ENCODE measurements at regions not wholly inside any gene's neighbourhood (a gene's known extent, or its start where the extent isn't known, plus 50 kb on each side); places are given as distances from the start of the nearest gene placed in this dataset.

DNA sequence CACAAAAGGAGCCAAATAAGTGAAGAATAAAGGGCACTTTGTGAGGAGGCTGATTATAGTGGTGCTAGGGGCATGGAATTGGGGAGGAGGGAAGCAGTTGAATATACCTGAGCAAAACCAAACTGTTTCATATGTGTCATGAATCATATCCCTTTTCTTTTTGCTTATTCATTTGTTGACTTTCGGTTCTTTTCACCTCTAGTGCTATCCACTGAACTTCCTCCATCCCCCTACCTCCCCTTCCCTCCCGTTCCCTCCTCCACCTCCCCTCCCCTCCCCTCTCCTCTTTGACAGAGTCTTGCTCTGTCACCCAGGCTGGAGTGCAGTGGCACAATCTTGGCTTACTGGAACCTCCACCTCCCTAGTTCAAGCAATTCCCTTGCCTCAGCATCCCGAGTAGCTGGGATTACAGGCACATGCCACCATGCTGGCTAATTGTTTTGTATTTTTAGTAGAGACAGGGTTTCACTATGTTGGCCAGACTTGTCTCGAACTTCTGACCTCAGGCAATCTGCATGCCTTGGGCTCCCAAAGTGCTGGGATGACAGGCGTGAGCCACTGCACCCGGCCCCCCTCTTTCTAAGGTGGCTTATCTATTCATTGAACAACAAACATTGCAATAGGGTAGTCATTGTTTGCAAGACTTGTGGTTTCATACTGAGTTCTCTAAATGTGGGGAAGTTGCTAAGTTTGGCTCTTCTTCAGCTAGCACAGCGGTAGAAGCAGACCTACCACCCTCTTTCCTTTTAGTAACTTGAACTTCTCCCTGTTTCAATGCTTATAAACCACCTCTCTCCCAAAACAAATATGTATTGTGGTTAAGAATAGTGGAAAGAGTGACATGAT, 150.4 kb upstream of the PRPS1L1 start (continued):
- TF ChIP-seq MTA2 (IDR thresholded peaks at IDR 0.05; ENCODE audit: low read depth) (peak; percentile 19; the same call in 1 of the 2 replicates), RCOR1 (conservative IDR thresholded peaks at IDR 0.05; ENCODE audit: low read depth, low read length) (no peak), TCF12 (IDR thresholded peaks at IDR 0.05; ENCODE audit: low read depth, low read length) (no peak), BCL11A (IDR thresholded peaks at IDR 0.05; ENCODE audit: low read depth, low read length) (0 out of 2 replicates have a peak, but pooled peaks have one; percentile 50), IKZF2 (IDR thresholded peaks at IDR 0.05) (peak in 1 of 2 experiments; percentile 35; a peak in 2 of 4 replicates), PAX5 (IDR thresholded peaks at IDR 0.05; ENCODE audit: borderline replicate concordance, low read depth, low read length) (peak; percentile 39; the same call in 1 of the 2 replicates), BHLHE40 (IDR thresholded peaks at IDR 0.05; ENCODE audit: borderline replicate concordance in 1 of 2, low read depth in 2 of 2, low read length in 1 of 2) (0 out of 4 replicates have a peak, but pooled peaks of 1 of the 2 experiments have one; percentile 28), CBFB (IDR thresholded peaks at IDR 0.05; ENCODE audit: low read depth) (0 out of 2 replicates have a peak, but pooled peaks have one; percentile 19), NFYB (IDR thresholded peaks at IDR 0.05; ENCODE audit: insufficient read depth, low read depth, low read length) (0 out of 2 replicates have a peak, but pooled peaks have one; percentile 36), IRF4 (IDR thresholded peaks at IDR 0.05; ENCODE audit: low read depth, low read length) (peak; percentile 44; the same call in 1 of the 2 replicates), SMC3 (IDR thresholded peaks at IDR 0.05; ENCODE audit: borderline replicate concordance, low read length) (no peak), SPI1 (IDR thresholded peaks at IDR 0.05; ENCODE audit: borderline replicate concordance, insufficient read depth, low read depth, low read length) (peak; percentile 59; the same call in 1 of the 2 replicates), EP300 (IDR thresholded peaks at IDR 0.05; ENCODE audit: borderline replicate concordance in 1 of 2, control insufficient read depth in 1 of 2, low read depth in 2 of 2, low read length in 2 of 2) (peak in 1 of 2 experiments; percentile 63; a peak in 2 of 4 replicates), FOS (IDR thresholded peaks at IDR 0.05; ENCODE audit: borderline replicate concordance, extremely low read depth, insufficient read length) (no peak), IKZF1 (conservative IDR thresholded peaks at IDR 0.05) (peak; percentile 38; the same call in 1 of the 2 replicates)
- TF ChIP-seq, protein P1, sequence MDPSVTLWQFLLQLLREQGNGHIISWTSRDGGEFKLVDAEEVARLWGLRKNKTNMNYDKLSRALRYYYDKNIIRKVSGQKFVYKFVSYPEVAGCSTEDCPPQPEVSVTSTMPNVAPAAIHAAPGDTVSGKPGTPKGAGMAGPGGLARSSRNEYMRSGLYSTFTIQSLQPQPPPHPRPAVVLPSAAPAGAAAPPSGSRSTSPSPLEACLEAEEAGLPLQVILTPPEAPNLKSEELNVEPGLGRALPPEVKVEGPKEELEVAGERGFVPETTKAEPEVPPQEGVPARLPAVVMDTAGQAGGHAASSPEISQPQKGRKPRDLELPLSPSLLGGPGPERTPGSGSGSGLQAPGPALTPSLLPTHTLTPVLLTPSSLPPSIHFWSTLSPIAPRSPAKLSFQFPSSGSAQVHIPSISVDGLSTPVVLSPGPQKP (IDR thresholded peaks at IDR 0.05; ENCODE audit: low read depth, low read length) = no peak
